GM18867 (cell line): ENCODE measurements at regions not wholly inside any gene's neighbourhood (a gene's known extent, or its start where the extent isn't known, plus 50 kb on each side); places are given as distances from the start of the nearest gene placed in this dataset.

Experiments used
- ATAC-seq: cut with Tn5 transposase; IDR thresholded peaks from one replicate; pipeline ENCODE4 v1.9.1; 2021; ENCODE audit warnings: mild to moderate bottlenecking, moderate library complexity; ENCODE audit not compliant: unreplicated experiment

- ATAC-seq, result no peak
These were observed 215.0 kb upstream of the CDIN1 start for GRCh38 chr15:36364377-36364776.

GRCh38 chr15:36365963-36366362, 213.5 kb upstream of the CDIN1 start:
- no peak for ATAC-seq

GRCh38 chr15:36370051-36370730, 209.2 kb upstream of the CDIN1 start:
- ATAC-seq, result no peak

GRCh38 chr15:36370731-36371112, 208.7 kb upstream of the CDIN1 start:
- ATAC-seq, result no peak

GRCh38 chr15:36371509-36371908, 207.9 kb upstream of the CDIN1 start:
- no peak for ATAC-seq

DNA sequence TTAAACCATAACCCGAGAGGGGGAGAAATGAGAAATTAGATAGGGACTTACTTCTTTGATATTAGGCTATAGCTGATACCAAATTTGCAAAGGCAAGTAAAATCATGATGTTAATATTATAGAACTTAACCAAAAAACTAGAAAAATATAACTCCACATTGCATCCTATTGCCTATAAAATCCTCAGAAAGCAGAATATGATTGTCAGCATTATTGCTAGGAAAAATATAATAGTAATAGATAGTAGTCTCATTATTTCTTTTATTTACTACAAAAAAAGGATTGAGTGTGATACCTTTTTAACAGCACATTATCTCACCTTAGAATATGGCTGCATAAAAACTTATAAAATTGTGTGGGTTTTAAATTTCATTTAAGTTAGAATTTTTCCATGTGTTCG, 206.5 kb upstream of the CDIN1 start:
- ATAC-seq, result no peak

GRCh38 chr15:36373550-36373949, 205.9 kb upstream of the CDIN1 start:
- ATAC-seq, result no peak

- no peak for ATAC-seq
These were observed 190.3 kb upstream of the CDIN1 start for GRCh38 chr15:36389107-36389506.

GRCh38 chr15:36390491-36390890, 188.9 kb upstream of the CDIN1 start:
- no peak for ATAC-seq

DNA sequence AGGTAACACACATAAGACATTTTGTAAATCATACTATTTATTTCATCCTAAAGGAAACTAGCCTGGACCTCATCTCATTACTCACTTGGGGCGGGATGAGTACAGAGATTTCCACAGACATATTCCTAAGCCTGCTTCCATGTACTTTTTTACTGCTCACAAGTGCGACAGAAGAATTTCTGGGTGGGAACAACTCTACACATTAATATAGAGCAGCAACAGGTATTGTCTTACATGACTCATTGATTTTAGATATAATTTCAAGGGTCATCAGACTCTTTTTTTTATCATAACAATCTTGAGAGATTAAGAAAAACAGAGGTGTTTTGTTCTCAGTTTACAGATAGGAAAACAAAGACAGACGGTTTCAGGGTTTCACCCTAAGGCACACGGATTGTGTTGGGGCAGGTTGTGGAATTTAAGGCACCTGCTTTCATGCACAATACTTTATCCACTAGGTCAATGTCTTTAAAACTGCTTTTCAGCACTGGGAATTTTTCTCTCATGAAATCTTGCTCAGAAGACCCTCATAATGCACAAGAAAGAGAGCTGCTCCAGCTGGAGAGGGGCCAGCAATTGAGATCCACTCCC, 186.7 kb upstream of the CDIN1 start:
- no peak for ATAC-seq

DNA sequence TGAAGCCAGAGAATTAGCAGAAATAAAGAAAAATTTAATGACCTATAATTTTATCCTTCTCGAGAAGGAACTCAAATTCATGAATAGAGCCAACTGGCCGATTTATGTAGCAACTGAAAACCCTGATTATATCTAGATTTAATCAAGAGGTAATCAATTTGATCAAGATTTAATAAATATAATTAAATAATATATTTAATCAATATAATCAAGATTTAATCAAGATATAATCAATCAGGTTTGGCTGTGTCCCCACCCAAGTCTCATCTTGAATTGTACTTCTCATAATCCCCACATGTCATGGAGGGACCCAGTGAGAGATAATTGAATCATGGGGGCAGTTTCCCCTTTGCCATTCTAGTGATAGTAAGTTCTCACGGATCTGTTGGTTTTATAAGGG, 181.2 kb upstream of the CDIN1 start:
- no peak for ATAC-seq

DNA sequence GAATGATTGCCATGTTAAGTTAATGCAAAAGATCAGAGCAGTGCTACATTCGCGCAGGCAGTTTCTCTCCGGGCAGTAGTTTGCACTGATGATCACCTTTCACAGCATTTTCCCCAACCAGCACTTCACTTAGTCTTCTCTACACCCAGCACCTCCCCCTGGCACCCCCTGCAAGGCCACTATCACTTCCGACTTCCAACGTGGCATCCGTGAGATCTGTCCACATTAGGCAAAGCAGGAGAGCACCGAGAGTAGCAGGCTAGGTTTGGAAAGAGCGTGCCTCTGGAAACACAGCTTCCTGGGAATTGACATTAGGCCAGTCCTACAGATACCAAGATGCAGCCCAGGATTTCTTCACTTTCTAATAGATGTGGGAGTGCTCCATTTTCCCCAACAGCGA, 180.2 kb upstream of the CDIN1 start:
- no peak for ATAC-seq

DNA sequence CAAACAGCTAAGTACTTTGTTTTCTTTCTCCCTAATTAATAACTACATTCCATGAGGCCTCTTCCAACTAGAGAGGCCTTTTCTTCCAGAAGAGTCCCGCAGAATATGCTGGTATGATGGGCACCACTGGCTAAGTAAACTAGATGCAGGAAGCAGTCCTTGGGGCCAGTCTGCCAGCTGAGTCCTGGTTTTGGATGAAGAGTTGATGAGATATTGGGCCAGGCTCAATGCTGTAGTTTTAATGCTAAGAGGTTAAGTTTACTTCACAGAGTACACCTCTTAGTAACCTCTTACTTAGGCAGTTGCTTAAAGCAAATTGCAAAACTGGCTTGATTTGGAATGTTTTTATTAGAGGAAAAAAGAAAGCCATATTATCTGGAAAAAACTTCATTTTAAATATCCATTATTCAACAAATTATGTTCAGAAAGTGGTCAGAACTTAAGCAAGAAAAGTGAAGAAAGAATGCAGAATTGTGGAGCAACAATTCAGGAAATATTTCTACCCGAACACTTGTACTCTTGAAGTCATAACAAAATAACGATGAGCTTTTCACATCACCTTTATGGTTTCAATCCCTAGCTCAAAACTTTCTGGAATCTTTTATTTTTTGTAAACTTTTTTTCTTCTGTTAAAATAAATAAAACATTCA, 178.4 kb upstream of the CDIN1 start:
- no peak for ATAC-seq

DNA sequence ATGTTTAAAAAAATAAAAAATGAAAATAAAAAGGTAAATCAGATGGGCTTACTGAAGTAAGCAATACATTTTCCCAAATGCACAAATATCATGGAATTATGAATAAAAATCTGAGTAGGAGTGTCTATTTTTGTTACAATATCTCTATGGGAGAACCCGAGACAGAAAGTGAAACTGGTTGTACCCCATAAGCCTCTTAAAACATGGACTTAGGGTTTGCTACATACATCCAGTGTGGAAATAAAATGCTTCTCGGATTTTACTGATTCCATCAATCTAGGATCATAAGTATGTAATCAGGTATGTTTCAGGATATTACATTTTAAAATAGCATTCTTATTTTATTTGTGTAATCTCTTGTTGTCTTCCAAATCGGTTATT, 177.8 kb upstream of the CDIN1 start:
- no peak for ATAC-seq

- no peak for ATAC-seq
These were observed 176.1 kb upstream of the CDIN1 start for GRCh38 chr15:36403351-36403750.

GRCh38 chr15:36406366-36406765, 173.1 kb upstream of the CDIN1 start:
- ATAC-seq, result no peak

- no peak for ATAC-seq
These were observed 172.5 kb upstream of the CDIN1 start for GRCh38 chr15:36406911-36407310.

- no peak for ATAC-seq
These were observed 171.8 kb upstream of the CDIN1 start for GRCh38 chr15:36407647-36408046.

GRCh38 chr15:36409819-36410218, 169.6 kb upstream of the CDIN1 start:
- ATAC-seq, result no peak

DNA sequence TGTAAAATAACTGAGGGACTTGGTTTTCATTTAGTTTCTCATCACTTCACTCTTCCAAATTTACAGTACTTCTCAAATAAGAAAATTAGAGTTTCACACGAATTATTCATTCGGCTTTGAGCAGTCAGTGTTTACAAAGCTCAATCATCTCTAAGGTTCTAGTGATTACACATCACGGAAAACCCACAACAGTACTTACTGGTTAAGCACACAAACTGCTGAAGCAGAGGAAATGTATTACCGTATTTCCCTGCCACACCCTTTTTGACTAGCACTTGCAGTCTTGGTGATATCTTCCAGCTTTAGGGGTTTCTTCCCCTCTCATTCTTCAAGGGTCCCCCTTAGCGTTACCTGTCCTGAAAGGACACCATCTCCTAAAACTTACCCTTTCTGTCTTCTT, 164.8 kb upstream of the CDIN1 start:
- no peak for ATAC-seq

- no peak for ATAC-seq
These were observed 163.8 kb upstream of the CDIN1 start for GRCh38 chr15:36415643-36416042.

- ATAC-seq, result no peak
These were observed 156.8 kb upstream of the CDIN1 start for GRCh38 chr15:36422631-36423030.

DNA sequence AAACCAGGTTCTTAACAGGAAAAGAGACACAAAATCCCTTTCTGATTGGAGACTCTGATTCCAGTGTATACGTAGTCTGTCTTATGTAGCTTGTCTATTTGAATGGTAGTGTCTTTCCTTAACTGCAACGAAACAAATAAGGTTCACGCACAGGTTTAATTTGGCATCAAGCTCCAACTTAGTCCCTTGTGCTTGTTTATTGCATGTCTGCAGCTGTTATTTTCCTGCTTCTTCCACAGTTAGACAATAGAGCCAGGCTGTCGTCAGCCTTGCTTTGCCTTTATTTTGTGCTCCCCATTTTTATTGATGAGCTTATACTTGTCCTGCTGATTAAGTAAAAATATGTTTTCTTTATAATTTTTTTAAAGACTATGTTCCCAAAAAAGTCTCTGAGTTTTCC, 152.7 kb upstream of the CDIN1 start:
- no peak for ATAC-seq
